GM23338 (cell line): ENCODE measurements at regions not wholly inside any gene's neighbourhood (a gene's known extent, or its start where the extent isn't known, plus 50 kb on each side); places are given as distances from the start of the nearest gene placed in this dataset.

Source experiments
- ATAC-seq: fragments of 200-7000 bp; cut with Tn5 transposase; 3 replicates; pipeline ENCODE4 v1.9.1; 2020
- DNase-seq: peaks from one replicate; pipeline ENCODE4 v3.0.0-alpha.2; 2015; ENCODE audit warnings: low spot score
- H2AFZ ChIP-seq: fragments of 200-600 bp; sonication (generic); 2 replicates; pipeline ENCODE4 v1.8.0; 2016; ENCODE audit warnings: antibody characterized with exemption, mild to moderate bottlenecking, moderate library complexity
- H3F3A ChIP-seq: fragments of 200-600 bp; sonication (generic); replicated peaks from 2 replicates; pipeline ENCODE4 v1.8.0; 2017; ENCODE audit warnings: antibody characterized with exemption, mixed run types, low read depth
- H3K27ac ChIP-seq: fragments of 200-600 bp; sonication (generic); 2 replicates; pipeline ENCODE4 v1.6.1; 2016; ENCODE audit warnings: low read depth
- H3K27me3 ChIP-seq: fragments of 200-600 bp; sonication (generic); 2 replicates; pipeline ENCODE4 v1.8.0; 2016; ENCODE audit warnings: mild to moderate bottlenecking, mixed run types, moderate library complexity; ENCODE audit not compliant: insufficient read depth
- H3K36me3 ChIP-seq: fragments of 200-600 bp; sonication (generic); 2 replicates; pipeline ENCODE4 v1.8.0; 2016; ENCODE audit warnings: mild to moderate bottlenecking; ENCODE audit not compliant: insufficient read depth
- H3K4me1 ChIP-seq: fragments of 200-600 bp; sonication (generic); 2 replicates; pipeline ENCODE4 v1.8.0; 2016; ENCODE audit warnings: mild to moderate bottlenecking, moderate library complexity; ENCODE audit not compliant: insufficient read depth
- H3K4me2 ChIP-seq: fragments of 200-600 bp; sonication (generic); 2 replicates; pipeline ENCODE4 v1.7.1; 2017; ENCODE audit warnings: mixed run types
- H3K4me3 ChIP-seq: fragments of 200-600 bp; sonication (generic); 2 replicates; pipeline ENCODE4 v1.6.1; 2016; ENCODE audit warnings: mixed run types
- H3K79me2 ChIP-seq: fragments of 200-600 bp; sonication (generic); replicated peaks from 2 replicates; pipeline ENCODE4 v1.8.0; 2017; ENCODE audit warnings: mild to moderate bottlenecking; ENCODE audit not compliant: insufficient read depth
- H3K9me2 ChIP-seq: fragments of 200-600 bp; sonication (generic); 2 replicates; pipeline ENCODE4 v1.8.0; 2017; ENCODE audit not compliant: insufficient read depth
- H4K20me1 ChIP-seq: fragments of 200-600 bp; sonication (generic); replicated peaks from 2 replicates; pipeline ENCODE4 v1.8.0; 2017; ENCODE audit warnings: mild to moderate bottlenecking; ENCODE audit not compliant: insufficient read depth
- H3K27ac Mint-ChIP-seq: 2 replicates; pipeline ENCODE4 v1.8.0; 2020; ENCODE audit warnings: inconsistent platforms, mild to moderate bottlenecking, moderate library complexity, mixed read lengths
- H3K27me3 Mint-ChIP-seq: 3 replicates; pipeline ENCODE4 v1.8.0; 2022; ENCODE audit warnings: low read depth, mild to moderate bottlenecking, moderate library complexity, mixed read lengths, inconsistent platforms; ENCODE audit not compliant: insufficient read depth, poor library complexity
- H3K36me3 Mint-ChIP-seq: 3 replicates; pipeline ENCODE4 v1.8.0; 2021; ENCODE audit warnings: low read depth, mild to moderate bottlenecking, inconsistent platforms, moderate library complexity, mixed read lengths
- H3K4me1 Mint-ChIP-seq: 3 replicates; pipeline ENCODE4 v1.8.0; 2020; ENCODE audit warnings: mild to moderate bottlenecking, inconsistent platforms, mixed read lengths
- H3K4me3 Mint-ChIP-seq: 3 replicates; pipeline ENCODE4 v1.8.0; 2021; ENCODE audit warnings: moderate library complexity, mild to moderate bottlenecking, inconsistent platforms, mixed read lengths
- H3K9me3 Mint-ChIP-seq: 3 replicates; pipeline ENCODE4 v1.8.0; 2020; ENCODE audit warnings: moderate library complexity, mild to moderate bottlenecking, inconsistent platforms, mixed read lengths
- CREB1 ChIP-seq: fragments of 250-450 bp; sonication (Bioruptor Pico); IDR thresholded peaks from 2 replicates; pipeline ENCODE4 v1.5.0; 2020; ENCODE audit warnings: low read depth, mild to moderate bottlenecking, moderate library complexity
- CTCF ChIP-seq, 2 experiments: fragments of 200-600 bp in 1 of 2; sonication (generic) in 1 of 2; conservative IDR thresholded peaks; 2 replicates each; pipeline versions ENCODE4 v1.5.1 to v1.6.1; 2016 to 2017; ENCODE audit warnings: antibody characterized with exemption in 2 of 2, low read depth in 2 of 2, mild to moderate bottlenecking in 2 of 2, moderate library complexity in 1 of 2
- ETS1 ChIP-seq: IDR thresholded peaks from 2 replicates; pipeline ENCODE4 v1.6.1; 2016; ENCODE audit warnings: antibody characterized with exemption
- EZH2 ChIP-seq: fragments of 200-600 bp; sonication (generic); IDR thresholded peaks from one replicate; pipeline ENCODE4 v1.8.0; 2017; ENCODE audit warnings: antibody characterized with exemption, mild to moderate bottlenecking, low read depth; ENCODE audit not compliant: unreplicated experiment
- EZH2phosphoT487 ChIP-seq: fragments of 200-600 bp; sonication (generic); IDR thresholded peaks from one replicate; pipeline ENCODE4 v1.8.1; 2018; ENCODE audit warnings: antibody characterized with exemption; ENCODE audit not compliant: unreplicated experiment
- JUNB ChIP-seq: IDR thresholded peaks from one replicate; pipeline ENCODE4 v1.6.1; 2016; ENCODE audit warnings: antibody characterized with exemption; ENCODE audit not compliant: unreplicated experiment
- NANOG ChIP-seq: IDR thresholded peaks from 2 replicates; pipeline ENCODE4 v1.6.1; 2016; ENCODE audit warnings: antibody characterized with exemption, borderline replicate concordance
- POLR2AphosphoS5 ChIP-seq: IDR thresholded peaks from 2 replicates; pipeline ENCODE4 v1.6.1; 2016; ENCODE audit warnings: antibody characterized with exemption, low read depth
- REST ChIP-seq: IDR thresholded peaks from one replicate; pipeline ENCODE4 v1.6.1; 2018; ENCODE audit warnings: antibody characterized with exemption; ENCODE audit not compliant: unreplicated experiment
- STAT1 ChIP-seq: IDR thresholded peaks from one replicate; pipeline ENCODE4 v1.6.1; 2016; ENCODE audit warnings: antibody characterized with exemption; ENCODE audit not compliant: unreplicated experiment
- ZNF114 ChIP-seq: fragments of 250-450 bp; sonication (Bioruptor Pico); IDR thresholded peaks from 2 replicates; pipeline ENCODE4 v1.5.0; 2020; ENCODE audit warnings: mild to moderate bottlenecking, moderate library complexity
- ZNF331 ChIP-seq: fragments of 250-450 bp; sonication (Bioruptor Pico); IDR thresholded peaks from 2 replicates; pipeline ENCODE4 v1.5.0; 2020; ENCODE audit warnings: low read depth, mild to moderate bottlenecking, moderate library complexity
- ZNF462 ChIP-seq: fragments of 250-450 bp; sonication (Bioruptor Pico); IDR thresholded peaks from 2 replicates; pipeline ENCODE4 v1.5.0; 2020; ENCODE audit warnings: mild to moderate bottlenecking, moderate library complexity

GRCh38 chr13:76000131-76000530 lies 364.0 kb downstream of the LMO7 start:
- Histone ChIP-seq H3K27me3 (no peaks in the 10 kb centered on the region), H4K20me1 (no peaks in the 10 kb centered on the region), H3K9me2 (no peaks in the 10 kb centered on the region), H3K27ac (no peak overlapping the region), H3K4me1 (no peaks in the 10 kb centered on the region), H2AFZ (no peak overlapping the region), H3K4me3 (no peak overlapping the region), H3F3A (no peaks in the 10 kb centered on the region), H3K79me2 (no peaks in the 10 kb centered on the region), H3K4me2 (no peak overlapping the region), H3K36me3 (no peaks in the 10 kb centered on the region)
- Mint-ChIP-seq H3K4me3 (no peak overlapping the region), H3K27ac (no peak overlapping the region), H3K36me3 (no peaks in the 10 kb centered on the region), H3K27me3 (no peaks in the 10 kb centered on the region), H3K4me1 (no peaks in the 10 kb centered on the region), H3K9me3 (no peaks in the 10 kb centered on the region)
- ATAC-seq: no peak
- TF ChIP-seq ZNF462 (no peak), REST (no peak), POLR2AphosphoS5 (no peak), STAT1 (no peak), CREB1 (no peak), EZH2phosphoT487 (no peak), CTCF (conservative IDR thresholded peaks at IDR 0.05; ENCODE audit: low read depth in 2 of 2) (no peak), NANOG (no peak), EZH2 (no peak), ZNF114 (CRISPR knock-in tag) (no peak), JUNB (no peak), ZNF331 (CRISPR knock-in tag) (no peak), ETS1 (no peak)
- DNase-seq: no peak
